GM19043 (cell line): ENCODE measurements at regions not wholly inside any gene's neighbourhood (a gene's known extent, or its start where the extent isn't known, plus 50 kb on each side); places are given as distances from the start of the nearest gene placed in this dataset.

Experiments used
- ATAC-seq: cut with Tn5 transposase; IDR thresholded peaks from one replicate; pipeline ENCODE4 v1.9.1; 2021; ENCODE audit warnings: low read depth; ENCODE audit not compliant: unreplicated experiment

- ATAC-seq: no peak
Observed at GRCh38 chr5:54721951-54722654, 204.5 kb downstream of the SNX18 start.

- no peak for ATAC-seq
Observed at GRCh38 chr5:54721116-54721515, 203.6 kb downstream of the SNX18 start.

- ATAC-seq: no peak
Observed at GRCh38 chr5:54720341-54720740, 202.8 kb downstream of the SNX18 start.

- ATAC-seq: no peak
Observed at GRCh38 chr5:54719384-54720283, 202.1 kb downstream of the SNX18 start.

GRCh38 chr5:54718656-54719055, 201.1 kb downstream of the SNX18 start:
- ATAC-seq: no peak

GRCh38 chr5:54717870-54718269, 200.3 kb downstream of the SNX18 start:
- no peak for ATAC-seq

GRCh38 chr5:54717459-54717858, 199.9 kb downstream of the SNX18 start:
- no peak for ATAC-seq

GRCh38 chr5:54713923-54714581, 196.5 kb downstream of the SNX18 start:
- no peak for ATAC-seq

GRCh38 chr5:54709096-54709495, 191.5 kb downstream of the SNX18 start:
- no peak for ATAC-seq

GRCh38 chr5:54707841-54708240, 190.3 kb downstream of the SNX18 start:
- no peak for ATAC-seq

- no peak for ATAC-seq
Observed at GRCh38 chr5:54705994-54706653, 188.6 kb downstream of the SNX18 start.

- no peak for ATAC-seq
Observed at GRCh38 chr5:54704825-54705224, 187.3 kb downstream of the SNX18 start.

GRCh38 chr5:54704333-54704732, 186.8 kb downstream of the SNX18 start:
- no peak for ATAC-seq

GRCh38 chr5:54703565-54704255, 186.2 kb downstream of the SNX18 start:
- no peak for ATAC-seq

- no peak for ATAC-seq
Observed at GRCh38 chr5:54703133-54703532, 185.6 kb downstream of the SNX18 start.

- no peak for ATAC-seq
Observed at GRCh38 chr5:54702470-54702869, 184.9 kb downstream of the SNX18 start.

GRCh38 chr5:54700986-54701578, 183.5 kb downstream of the SNX18 start:
- no peak for ATAC-seq

GRCh38 chr5:54696931-54697330, 179.4 kb downstream of the SNX18 start:
- ATAC-seq: no peak

- no peak for ATAC-seq
Observed at GRCh38 chr5:54696346-54696745, 178.8 kb downstream of the SNX18 start.
